HG03139 (cell line): ENCODE measurements at regions not wholly inside any gene's neighbourhood (a gene's known extent, or its start where the extent isn't known, plus 50 kb on each side); places are given as distances from the start of the nearest gene placed in this dataset.

ENCODE experiments used
- ATAC-seq: cut with Tn5 transposase; IDR thresholded peaks from one replicate; pipeline ENCODE4 v1.9.1; 2021; ENCODE audit not compliant: unreplicated experiment

GRCh38 chr4:81648576-81649275, 177.0 kb upstream of the RASGEF1B start:
- peak; percentile 95 for ATAC-seq

DNA sequence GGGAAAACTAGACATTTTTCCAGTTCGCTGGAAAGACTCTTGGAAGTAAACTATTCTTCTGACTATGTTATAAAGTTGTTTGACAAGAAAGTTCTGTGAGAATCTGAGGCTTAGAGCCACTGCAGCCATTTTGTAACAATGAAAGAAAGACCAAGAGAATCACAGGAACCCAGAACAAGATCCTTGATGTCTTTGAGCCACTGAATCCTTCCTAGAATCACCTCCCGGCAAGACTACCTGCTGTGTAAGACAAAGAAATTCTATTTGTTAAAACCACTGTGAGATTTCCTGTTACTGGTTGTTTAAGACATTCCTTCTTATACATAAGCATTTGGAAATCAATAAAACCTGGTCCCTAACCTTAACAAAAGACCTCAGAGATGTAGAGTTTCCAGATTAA, 175.7 kb upstream of the RASGEF1B start:
- no peak for ATAC-seq

DNA sequence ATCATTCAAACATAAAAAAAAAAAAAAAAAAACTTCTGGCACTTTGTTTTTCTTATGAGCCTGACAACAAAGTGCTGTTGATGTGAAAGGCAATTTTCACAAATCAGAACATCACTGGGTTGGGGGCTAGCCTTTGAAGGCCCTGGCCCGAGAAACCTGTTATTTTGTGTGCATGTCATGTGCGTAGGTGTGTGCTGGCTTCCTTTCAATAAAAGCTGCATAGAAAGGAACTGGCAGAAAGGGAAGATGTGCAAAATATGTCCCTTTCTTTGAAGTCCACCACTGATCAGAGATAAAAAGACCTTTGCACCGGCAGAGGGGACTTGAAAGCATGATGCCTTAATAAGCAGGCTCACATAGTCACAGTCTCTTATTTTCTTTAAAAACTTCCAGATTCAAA, 170.8 kb upstream of the RASGEF1B start:
- no peak for ATAC-seq

GRCh38 chr4:81639248-81639647, 167.5 kb upstream of the RASGEF1B start:
- ATAC-seq, result no peak

DNA sequence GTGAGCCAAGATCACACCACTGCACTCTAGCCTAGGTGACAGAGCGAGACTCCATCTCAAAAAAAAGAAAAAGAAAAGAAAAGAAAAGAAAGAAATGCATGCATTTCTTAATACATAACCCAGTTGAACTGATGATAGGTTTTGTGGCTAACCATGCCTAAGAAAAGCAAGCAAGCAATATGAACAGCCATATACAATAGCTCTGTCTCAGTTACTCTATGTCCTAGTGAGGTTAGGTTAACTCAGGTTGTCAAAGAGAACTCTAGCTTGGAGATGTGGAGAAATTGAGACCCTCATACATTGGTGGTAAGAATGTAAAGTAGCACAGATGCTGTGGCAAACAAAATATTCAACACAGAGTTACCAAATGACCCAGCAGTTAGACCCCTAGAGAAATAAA, 167.0 kb upstream of the RASGEF1B start:
- ATAC-seq, result no peak

DNA sequence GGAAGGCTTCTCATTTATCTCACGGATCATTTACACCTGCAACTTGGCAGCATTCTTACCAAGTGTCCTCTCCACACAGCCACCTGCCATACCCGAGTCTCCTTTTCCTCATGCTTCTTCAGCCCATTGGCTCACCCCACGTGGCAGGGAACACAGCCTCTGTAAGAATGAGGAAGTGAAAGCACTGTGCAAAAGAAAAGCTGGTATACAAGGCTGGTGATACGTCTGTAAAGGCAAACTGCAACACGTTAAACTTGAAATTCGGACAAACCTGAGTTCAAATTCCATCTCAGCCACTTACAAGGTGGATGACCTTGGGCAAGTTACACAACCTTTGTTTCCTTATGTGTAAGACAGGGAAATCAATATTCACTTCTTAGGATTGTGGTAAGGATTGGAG, 164.0 kb upstream of the RASGEF1B start:
- peak; percentile 94 for ATAC-seq

DNA sequence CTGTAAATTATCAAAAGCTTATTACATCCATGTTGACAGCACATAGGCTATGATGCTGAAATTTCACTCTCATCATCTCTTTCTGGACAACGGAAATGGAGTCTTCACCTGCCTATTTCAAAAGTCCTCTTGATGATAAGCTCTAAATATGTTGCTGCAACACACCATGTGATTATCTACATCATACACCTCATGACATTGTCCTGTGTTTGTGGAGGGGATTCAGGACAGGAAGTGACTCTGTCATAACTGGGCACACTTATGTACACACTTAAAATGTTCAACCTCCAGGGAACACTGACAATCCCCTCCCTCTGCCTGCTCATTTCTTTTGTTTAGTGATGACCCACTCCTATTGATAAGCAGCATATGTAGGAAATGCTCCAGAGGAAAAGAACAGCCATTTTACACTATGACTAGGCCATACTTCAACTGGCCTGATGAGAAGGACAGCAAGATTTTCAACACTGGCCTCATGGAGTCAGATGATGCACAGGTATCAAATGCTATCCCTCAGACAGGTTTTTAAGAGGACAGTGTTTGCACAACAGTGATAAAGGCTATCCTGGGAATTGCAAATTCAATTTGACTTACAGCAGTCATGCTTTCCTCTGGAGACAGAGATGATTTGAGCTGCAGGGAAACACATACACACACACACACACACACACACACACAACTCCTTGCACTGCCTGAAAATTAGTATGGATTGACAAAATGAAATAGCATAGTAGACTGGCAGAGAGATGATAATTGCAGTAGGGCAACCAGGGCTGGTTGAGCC, 163.3 kb upstream of the RASGEF1B start:
- ATAC-seq, result no peak

- no peak for ATAC-seq
Observed at GRCh38 chr4:81634165-81634564, 162.5 kb upstream of the RASGEF1B start.

GRCh38 chr4:81632581-81633299, 161.0 kb upstream of the RASGEF1B start:
- no peak for ATAC-seq

- ATAC-seq, result peak; percentile 46
Observed at GRCh38 chr4:81631958-81632441, 160.3 kb upstream of the RASGEF1B start.

- no peak for ATAC-seq
Observed at GRCh38 chr4:81629366-81629765, 157.7 kb upstream of the RASGEF1B start.

- ATAC-seq, result peak; percentile 61
Observed at GRCh38 chr4:81628489-81628888, 156.8 kb upstream of the RASGEF1B start.

DNA sequence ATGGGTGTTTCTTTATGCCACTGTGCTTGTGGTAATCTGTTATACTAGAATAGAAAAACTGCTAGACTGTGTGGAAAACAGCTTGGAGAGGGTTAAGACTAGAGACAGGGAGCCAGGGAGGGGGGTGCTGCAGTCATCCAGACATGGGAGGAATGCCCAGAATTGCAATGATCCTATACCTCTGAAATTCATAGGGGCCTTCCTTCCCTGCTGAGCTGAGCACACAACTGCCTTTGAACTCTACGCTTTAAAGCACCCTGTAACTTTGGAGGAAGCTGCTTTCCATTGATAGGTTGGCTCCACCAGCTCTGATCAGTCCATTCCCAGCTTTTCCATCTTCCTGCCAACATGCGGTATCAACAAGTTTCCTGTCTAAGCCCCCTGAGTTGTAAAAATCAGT, 155.9 kb upstream of the RASGEF1B start:
- ATAC-seq, result no peak

GRCh38 chr4:81626851-81627250, 155.1 kb upstream of the RASGEF1B start:
- ATAC-seq, result no peak

- ATAC-seq, result no peak
Observed at GRCh38 chr4:81625422-81626417, 154.0 kb upstream of the RASGEF1B start.

GRCh38 chr4:81623434-81623833, 151.7 kb upstream of the RASGEF1B start:
- ATAC-seq, result no peak

GRCh38 chr4:81622474-81623184, 150.9 kb upstream of the RASGEF1B start:
- no peak for ATAC-seq

DNA sequence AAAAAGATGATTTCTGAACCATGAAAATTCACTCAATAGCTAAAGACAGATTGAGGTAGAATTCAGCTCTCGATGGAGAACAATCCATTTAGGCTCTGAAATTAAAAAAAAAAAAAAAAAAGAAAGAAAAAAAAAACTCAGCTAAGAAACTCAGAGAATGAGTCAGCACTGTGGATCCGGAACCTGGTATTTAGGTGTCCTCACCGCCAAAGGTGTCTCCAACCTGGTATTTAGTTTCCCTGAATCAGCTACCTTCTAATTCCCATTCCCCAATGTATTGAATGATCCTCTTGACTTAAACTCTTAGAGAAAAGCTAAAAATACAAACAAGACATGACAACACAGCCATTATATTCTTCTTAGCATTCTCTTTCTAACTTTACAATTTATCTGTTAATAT, 150.3 kb upstream of the RASGEF1B start:
- ATAC-seq, result no peak

DNA sequence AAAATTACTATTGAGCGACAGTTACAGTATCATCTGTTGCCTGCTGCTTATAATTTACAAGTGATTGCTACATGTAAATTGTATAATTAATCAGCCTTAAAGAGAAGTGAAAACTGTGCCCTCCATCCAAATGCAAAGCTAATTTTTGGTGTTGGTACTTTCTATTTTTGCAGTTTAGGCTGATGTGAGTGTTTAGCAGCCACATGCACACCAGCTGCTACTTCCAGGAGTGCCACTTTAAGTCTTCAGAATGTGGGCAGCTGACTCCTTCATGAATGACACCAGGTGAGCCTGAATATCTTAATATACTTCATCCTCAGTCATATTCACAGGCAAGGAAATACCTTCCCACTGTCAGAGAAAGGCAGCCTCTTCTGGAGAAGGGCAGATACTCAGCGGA, 149.8 kb upstream of the RASGEF1B start:
- ATAC-seq, result no peak

- ATAC-seq, result no peak
Observed at GRCh38 chr4:81620442-81620841, 148.7 kb upstream of the RASGEF1B start.
